GM19455 (cell line): ENCODE measurements at regions not wholly inside any gene's neighbourhood (a gene's known extent, or its start where the extent isn't known, plus 50 kb on each side); places are given as distances from the start of the nearest gene placed in this dataset.

ENCODE experiments used
- ATAC-seq: cut with Tn5 transposase; IDR thresholded peaks from one replicate; pipeline ENCODE4 v1.9.1; 2021; ENCODE audit not compliant: unreplicated experiment

DNA sequence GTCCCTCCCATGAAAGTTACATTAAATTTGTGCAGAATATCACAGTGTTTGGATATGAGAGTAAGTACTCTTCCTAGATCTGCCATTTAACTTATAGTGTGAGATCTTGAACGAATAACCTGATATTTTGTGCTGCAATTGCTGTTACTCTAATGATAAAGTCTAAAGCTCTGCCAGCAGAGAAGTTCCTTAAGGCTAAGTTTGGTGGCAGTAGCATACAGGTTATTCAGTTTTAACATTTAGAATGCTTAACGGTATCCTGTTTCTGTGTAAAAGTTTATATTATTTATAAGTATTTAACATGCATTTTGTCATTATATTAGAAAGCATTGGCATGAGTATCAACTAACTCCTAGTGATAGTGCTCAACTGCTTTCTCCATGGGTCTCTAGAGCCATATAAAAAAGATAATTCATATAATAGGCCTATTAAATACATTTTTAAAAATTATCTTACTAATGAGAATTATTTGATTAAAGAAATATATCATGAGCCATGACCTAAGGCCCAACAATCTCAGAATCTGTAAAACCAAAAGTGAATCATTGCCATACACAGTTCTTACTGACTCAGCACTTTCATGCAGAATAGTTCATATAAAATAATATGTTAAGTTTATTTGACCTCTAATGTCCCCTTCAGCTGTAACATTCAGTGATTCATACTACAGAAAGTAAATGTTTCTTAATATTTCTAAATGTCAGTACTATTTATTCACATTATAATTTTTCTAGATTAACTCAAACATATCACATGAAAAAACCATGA lies 1058.6 kb downstream of the TRHDE start:
- ATAC-seq, result no peak

DNA sequence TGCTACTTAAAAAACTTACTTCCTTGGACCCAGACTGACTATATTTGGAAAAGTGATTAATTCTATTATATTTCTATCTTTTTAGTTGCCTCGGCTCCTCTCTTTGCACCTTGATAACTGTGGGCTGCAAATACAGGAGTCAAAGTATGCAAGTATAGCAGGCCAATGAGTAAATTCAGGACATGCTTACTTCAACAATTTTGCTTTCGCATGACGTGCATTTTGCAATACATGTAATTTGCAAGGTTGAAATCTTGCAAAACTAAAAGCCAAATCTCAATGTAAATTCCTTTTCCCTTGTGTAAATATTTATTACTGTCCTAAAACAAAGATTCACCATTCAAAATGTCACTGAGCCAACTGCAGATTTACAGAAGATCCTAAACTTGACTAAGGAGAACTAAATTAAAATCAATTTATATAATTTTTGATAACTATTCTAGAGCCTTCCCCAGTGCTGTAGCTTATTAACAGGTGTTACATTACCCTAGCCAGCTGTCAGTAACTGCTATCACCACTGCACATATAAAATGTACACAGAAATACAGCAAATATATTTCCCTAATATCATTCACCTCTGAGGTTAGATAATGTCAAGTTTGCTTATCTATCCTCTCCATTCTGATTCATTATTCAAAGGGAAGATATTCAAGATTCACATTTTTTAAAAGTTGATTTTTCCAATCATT lies 1069.5 kb downstream of the TRHDE start:
- ATAC-seq, result no peak

DNA sequence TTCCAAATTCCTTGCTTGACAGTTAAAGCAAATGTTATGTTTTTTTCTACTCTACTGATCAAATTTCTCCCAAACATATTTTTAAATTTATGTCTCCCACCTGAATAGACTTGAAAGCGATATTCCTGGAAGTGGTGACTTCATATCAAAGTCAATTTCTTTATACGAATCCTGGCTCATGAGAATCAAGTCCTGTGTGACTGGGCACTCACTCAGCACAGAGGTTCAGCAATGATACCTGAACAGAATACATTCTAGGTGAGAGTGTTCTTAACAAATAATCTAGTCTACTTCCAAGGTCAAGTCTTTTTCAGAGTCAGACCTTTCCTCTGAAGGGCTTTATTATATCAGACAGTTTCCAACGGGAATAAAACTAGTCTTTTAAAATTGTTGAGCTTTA lies 1070.6 kb downstream of the TRHDE start:
- no peak for ATAC-seq

DNA sequence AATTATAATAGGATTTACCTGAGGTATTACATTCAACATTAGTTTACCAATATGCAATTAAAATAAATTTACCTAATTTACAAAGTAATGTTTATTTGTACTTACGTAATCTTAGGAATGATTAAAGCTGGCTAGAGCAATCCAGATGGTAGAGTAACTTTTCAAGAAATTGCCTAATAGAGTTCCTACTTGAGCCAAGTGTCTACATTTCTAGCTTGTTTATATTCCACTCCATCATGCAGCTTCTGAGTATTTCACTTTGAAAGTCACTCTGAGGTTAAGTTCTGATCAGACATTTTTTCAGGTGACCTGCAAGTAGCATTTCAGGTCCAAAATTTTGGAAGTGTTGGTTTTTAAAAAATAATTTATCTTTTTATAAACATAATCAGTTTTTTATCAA lies 1080.7 kb downstream of the TRHDE start:
- ATAC-seq, result no peak

DNA sequence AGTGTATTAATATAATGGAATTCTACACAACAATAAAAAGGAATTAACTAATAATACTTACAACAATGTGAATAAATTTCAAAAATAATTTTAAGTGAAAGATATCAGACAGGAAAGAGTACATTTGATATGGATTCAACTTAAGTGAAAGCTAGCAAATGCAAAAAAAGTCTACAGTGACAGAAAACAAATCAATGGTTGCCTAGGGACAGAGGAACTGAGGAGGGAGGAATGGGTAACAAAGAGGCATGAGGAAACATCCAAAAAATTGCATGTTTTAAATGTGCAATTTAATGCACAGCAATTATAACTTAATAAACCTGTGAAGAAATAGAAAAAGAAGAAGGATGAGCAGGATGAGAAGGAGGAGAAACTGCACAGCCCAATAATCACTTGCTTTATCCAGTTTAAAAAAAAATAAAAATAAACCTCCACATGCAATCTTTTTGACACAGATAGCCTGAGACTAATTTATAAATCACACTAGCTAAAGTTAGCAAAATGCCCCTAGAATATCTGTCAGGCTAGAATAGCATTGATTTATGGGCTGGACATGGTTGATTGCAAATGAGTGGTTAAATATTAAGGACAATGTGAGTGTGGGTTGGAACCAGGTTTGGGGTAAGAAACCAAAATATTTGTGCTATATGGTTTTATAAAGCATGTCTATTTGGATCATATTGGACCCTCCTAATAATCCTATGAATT lies 1089.1 kb downstream of the TRHDE start:
- ATAC-seq, result no peak

DNA sequence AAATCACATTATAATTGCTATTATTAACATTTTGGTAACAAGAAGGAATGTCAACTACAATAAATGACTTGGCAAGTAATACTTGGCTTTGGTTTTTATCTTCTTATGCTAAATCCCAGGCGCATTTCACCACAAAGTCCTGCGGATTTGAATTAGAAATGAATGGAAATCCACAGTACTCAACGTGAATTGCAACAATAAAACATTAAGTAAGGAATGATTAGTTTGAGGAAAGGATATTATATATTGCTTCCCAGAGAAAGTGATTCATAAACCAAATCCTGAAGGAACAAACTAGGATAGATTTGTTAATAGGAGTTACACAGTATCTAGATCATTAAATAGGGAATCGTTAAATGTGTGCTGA lies 1089.7 kb downstream of the TRHDE start:
- no peak for ATAC-seq

DNA sequence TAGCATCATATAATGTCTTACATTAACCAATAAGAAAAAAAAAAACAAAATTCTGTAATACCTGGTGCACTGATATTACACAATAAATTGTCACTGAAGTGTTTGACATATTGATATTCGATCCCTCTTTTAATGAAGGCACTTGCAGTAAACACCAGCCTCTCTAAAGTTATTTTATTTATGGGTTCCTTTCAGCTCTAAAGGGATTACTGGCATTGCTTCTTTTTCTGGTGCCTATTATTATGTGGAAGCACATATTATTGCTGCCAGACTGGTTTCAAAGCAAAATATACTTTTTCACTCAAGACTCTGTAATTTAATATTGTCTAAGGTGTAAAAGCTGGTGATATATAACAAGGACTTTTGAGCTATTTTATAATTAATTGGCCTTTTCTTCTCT lies 1090.5 kb downstream of the TRHDE start:
- no peak for ATAC-seq

DNA sequence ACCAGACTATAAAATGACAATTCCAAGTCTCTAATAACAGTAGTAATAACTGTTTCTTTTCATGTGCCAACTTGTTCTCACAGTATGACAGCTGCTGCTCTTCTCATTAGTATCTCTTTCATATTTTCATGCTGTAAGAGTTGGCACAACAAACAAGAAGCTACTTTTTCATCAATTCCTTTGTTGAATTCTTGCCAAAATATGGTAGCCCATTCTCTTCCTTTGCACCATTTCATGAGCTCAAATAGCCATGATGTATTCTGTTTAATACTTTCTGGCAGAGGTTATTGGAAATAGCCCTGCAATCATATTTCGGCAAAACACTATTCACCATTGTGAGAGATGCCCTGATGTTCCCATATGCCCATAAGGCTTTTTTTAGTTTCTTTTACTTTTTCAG lies 1100.7 kb downstream of the TRHDE start:
- no peak for ATAC-seq

DNA sequence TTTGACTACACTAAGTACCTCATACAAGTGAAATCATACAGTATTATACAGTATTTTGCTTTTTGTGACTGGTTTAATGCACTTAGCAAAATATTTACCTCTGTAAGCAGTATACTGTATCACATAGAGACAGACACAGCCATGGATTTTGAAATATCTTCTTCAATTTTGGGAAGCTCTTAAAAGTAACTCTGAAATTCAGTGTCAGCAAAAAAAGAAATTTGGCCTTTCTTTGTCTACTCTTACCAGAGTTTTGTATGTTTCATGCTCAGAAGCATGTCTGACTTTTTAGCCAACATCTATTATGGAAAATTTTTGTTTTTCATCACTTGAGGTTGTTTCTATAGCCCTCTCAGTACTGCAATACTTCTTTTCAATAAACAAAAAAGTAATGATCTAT lies 1102.2 kb downstream of the TRHDE start:
- no peak for ATAC-seq

DNA sequence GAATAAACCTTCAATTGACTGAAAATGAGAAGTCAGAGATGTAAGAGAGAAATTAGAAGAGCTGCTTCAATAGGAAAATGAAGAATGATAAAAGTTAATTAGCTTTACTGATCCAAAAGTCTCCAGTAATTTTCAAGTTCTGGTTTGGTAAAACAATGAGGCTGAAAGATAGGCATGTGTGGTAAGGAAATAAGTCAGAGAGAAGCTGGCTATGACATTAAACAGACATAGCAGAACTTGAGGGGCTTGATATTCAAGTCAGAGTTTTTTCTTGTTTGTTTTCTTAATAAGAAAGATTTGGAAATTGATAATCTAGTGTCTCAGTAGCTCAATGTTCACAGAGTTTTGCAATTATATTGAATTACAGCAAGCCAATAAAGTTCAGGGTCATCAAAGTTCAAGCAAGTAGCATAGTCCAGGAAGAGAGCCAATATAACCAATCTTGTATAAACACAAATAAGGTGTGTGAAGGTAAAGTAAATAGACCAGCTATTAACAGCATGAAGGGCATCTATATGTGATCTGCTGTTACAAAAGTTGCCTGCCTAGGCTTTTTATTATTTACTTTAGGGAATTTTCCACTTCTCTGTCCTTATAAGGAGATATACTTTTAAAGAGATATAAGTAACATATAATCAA lies 1111.5 kb downstream of the TRHDE start:
- ATAC-seq, result no peak

DNA sequence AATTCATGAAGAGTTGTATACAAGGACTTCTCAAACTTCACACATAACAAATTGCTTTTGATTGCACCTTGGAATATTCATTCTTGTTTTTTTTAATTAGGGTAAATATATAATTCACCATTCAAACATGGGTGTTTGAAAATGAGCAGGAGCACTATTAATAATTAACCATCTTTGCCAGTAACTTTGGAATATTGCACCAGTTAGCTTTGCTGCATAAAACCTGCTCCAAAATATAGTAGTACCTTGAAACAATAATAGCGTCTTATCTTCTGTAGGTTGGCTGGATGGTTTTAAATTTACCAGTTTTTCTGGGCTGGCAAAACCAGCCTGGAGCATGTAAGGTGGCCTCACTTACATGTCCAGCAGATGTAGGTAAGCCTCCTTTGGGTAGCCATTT lies 1112.4 kb downstream of the TRHDE start:
- no peak for ATAC-seq

DNA sequence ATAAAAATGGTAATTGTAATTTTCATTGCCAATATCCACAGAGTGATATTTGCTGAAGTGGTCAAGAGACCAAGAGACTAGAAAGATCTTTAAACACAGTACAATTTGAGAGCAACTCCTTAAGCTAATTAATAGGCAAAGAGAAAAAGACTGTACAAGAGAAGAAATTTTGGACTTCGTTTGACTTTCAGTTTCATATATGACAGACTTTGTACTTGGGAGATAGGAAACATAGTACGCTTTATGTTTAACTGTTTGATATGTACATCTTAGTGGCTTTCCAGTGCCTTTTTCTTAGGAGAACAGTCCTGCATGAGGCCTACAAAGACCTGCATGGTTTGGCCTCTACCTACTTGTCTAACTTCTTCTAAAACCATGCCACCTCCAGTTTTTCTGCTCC lies 1118.1 kb downstream of the TRHDE start:
- ATAC-seq, result no peak

DNA sequence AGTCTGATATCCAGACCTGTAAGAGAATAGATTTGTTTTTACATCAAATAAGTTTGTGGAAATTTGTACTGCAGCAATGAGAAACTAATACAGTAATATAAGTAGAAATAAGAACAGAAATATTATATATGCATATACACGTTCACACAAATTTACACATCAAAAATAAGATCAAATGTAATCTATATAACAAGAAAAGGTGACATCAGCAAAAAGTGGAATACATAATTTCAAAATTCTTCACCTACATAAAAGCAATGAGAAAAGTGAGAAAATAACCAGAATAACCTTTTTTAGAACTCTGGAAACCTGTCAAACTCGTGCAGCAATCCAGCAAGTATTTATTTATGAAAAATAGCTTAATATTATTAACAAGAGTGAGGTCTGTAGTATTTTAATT lies 1124.6 kb upstream of the ATXN7L3B start:
- no peak for ATAC-seq

DNA sequence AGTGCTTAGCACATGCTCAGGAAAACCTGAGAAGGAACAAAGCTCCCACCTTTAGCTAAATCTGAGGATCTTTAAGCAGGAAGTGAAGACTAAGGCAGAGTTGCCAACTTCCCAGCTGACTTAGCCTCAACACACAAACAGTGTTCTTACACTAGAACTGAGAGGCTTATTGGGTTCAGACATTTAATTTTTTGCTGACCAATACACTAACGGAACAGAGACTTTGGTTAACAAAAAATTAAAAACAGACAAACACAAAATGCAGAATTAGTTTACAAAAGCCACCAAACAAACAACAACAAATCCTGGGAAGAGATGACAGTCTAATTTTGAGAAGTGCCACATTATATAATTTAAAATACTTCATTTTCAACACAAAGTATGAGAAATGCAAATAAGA lies 1123.7 kb upstream of the ATXN7L3B start:
- ATAC-seq, result no peak

DNA sequence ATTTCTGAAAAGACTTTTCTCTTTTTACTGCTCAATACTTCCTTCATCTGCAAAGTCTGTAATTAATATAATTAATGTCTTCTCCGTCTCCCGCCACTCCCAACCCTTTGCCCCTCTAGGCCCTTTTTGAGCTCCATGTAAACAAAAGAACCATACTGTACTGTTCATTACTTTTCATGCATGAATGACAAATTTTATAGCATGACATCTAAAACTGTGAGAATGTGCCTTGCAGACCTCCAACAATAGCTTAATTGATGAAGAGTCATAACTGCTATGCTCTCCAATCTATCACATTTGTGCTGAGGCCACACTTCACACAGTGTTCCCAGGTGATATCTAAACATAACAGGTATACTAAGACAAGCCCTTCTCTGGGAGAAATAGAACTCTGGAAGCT lies 1122.7 kb upstream of the ATXN7L3B start:
- no peak for ATAC-seq

DNA sequence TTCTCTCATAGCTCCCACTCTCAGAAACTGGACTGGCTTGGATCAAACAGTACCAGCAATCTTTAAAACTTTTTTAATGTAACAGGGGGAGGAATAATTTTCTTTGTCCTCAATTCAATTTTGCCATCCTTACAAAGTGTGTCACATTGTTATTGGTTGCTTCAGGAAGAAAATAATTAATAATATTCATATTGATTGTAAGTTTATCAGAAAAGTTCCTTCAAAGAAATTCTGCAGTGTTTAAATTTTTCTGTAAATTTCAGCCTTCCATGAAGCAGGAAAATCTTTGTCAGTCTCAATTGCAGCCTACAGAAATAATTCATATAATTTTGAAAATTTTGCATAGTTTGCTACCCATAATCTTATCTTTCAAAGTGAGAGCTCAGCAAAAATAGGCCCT lies 1119.1 kb upstream of the ATXN7L3B start:
- ATAC-seq, result no peak

DNA sequence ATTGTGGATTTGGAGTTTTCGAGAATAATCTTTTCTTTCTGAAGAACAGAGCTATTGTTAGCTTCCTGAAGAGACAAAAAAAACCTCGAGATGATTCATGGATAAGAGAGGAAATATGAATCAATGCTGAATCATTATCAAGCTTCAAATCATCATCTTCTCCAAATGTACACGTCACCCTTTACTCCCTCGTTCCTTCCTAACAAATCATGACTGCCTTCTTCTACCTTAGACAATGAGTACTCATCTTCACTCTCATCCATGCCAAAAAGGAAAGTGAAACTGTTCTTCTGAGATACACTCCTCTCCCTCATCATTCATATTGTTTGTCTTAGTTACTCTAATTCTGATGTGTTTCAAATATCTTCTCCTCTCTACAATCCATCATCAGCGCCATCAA lies 1115.8 kb upstream of the ATXN7L3B start:
- no peak for ATAC-seq

DNA sequence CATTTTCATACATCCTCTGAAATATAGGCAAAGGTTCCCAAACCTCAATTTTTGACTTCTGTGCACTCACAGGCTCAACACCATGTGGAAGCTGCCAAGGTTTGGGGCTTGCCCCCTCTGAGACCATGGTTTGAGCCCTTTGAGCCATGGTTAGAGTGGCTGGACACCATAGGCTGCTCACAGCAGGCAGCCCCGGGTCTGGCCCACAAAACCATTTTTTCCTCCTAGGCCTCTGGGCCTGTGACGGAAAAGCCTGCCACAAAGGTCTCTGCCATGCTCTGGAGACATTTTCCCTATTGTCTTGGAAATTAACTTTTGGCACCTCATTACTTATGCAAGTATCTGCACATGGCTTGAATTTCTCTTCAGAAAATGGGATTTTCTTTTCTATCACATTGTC lies 1113.2 kb upstream of the ATXN7L3B start:
- ATAC-seq, result no peak

DNA sequence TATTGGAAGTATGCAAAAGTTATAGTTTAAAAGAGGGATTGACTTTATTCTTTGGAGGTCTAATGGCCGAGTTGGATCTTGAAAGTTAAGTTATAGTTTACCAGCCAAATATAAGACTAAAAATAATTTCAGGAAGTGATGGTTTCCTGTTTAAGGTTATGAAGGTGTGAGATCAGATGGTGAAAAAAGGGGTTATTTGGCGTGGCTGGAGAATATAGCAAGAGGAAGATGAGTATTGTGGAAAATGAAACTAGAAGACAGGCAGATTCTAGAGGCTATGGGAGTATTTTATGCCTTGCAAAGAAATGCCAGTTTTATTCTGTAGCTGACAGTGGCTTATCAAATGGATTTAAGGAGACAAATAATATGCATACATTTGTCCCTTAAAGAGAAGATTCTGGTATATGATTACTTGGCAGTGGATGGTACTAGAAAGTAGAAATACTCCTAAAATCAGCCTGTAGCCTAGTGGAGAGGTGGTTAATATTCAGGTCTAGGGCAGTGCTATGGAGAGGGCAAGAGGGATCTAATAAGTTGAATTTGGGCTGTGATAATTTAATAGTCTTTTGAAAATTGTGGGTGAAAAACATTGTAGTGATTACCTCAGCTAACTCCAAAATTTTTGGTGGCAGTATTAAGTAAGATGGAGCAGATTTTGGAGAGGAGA lies 1091.8 kb upstream of the ATXN7L3B start:
- no peak for ATAC-seq

DNA sequence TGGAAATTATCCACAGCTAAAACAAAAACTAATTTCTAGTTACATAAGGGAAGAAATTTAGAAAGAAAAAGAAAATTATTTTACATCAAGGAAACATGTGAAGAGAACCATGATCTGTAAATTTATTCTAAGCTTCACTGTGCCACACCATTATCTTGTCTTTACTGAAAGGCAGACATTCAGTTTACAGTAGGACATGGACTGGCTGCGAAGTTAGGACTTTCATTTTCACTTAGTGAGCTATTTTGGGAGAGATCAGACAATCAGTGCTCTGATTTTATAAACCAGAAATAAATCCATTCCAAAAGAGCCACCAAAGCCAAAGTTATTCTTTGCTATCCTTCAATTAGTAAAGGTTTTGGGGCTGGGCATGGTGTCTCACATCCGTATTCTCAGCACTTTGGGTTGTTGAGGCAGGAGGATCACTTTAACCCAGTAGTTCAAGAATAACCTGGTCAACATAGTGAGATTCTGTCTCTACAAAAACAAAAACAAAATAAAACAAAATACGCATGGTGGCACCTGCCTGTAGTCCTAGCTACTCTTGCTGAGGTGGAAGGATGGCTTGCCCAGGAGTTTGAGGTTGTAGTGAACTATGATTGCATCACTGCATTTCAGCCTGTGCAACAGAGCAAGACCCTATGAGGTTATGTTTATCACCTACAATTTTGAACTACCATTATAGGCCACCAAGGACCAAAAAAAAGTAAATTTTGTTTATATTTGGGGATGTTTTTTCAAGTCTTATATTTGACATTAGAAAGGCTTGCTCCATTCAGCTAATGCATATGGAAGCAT lies 1084.8 kb upstream of the ATXN7L3B start:
- no peak for ATAC-seq
